NCI-H446 (cell line): ENCODE measurements at regions not wholly inside any gene's neighbourhood (a gene's known extent, or its start where the extent isn't known, plus 50 kb on each side); places are given as distances from the start of the nearest gene placed in this dataset.
"Not testable (repeated sequence)": the region's sequence is repeated elsewhere in the genome, so short reads cannot be mapped to it uniquely, and the experiment has no call there.

Source experiments
- DNase-seq, 2 experiments: peaks; one replicate each; lab custom pipeline; 2025; lab: John Stamatoyannopoulos, UW

GRCh38 chr2:207216457-207216856, 50.7 kb upstream of the KLF7 start:
- DNase-seq: peak in 1 of 2 experiments; percentile 14

- DNase-seq: no peak
Observed at GRCh38 chr2:207217442-207217841, 51.7 kb upstream of the KLF7 start.

GRCh38 chr2:207219081-207219630, 53.4 kb upstream of the KLF7 start:
- peak in 1 of 2 experiments; percentile 7 for DNase-seq

GRCh38 chr2:207219676-207220501, 54.1 kb upstream of the KLF7 start:
- DNase-seq: peak in 1 of 2 experiments; percentile 16

GRCh38 chr2:207221731-207222130, 56.0 kb upstream of the KLF7 start:
- no peak for DNase-seq

- no peak for DNase-seq
Observed at GRCh38 chr2:207223051-207223450, 57.3 kb upstream of the KLF7 start.

GRCh38 chr2:207224381-207224780, 58.6 kb upstream of the KLF7 start:
- no peak for DNase-seq

GRCh38 chr2:207224791-207225482, 59.2 kb upstream of the KLF7 start:
- DNase-seq: no peak

GRCh38 chr2:207225773-207226172, 60.0 kb upstream of the KLF7 start:
- no peak for DNase-seq

GRCh38 chr2:207226243-207226642, 60.5 kb upstream of the KLF7 start:
- DNase-seq: no peak

GRCh38 chr2:207226671-207227061, 60.9 kb upstream of the KLF7 start:
- DNase-seq: no peak

GRCh38 chr2:207227062-207227748, 61.5 kb upstream of the KLF7 start:
- no peak for DNase-seq

- DNase-seq: no peak
Observed at GRCh38 chr2:207227749-207228145, 62.0 kb upstream of the KLF7 start.

- DNase-seq: no peak
Observed at GRCh38 chr2:207228402-207228801, 62.7 kb upstream of the KLF7 start.

- no peak for DNase-seq
Observed at GRCh38 chr2:207229161-207229560, 63.4 kb upstream of the KLF7 start.

- peak in 1 of 2 experiments; percentile 38 for DNase-seq
Observed at GRCh38 chr2:207230261-207231105, 64.7 kb upstream of the KLF7 start.

- DNase-seq: no peak
Observed at GRCh38 chr2:207231106-207231865, 65.5 kb upstream of the KLF7 start.

GRCh38 chr2:207231967-207232366, 66.2 kb upstream of the KLF7 start:
- no peak for DNase-seq

- DNase-seq: not testable (repeated sequence)
Observed at GRCh38 chr2:207233141-207233540, 67.4 kb upstream of the KLF7 start.

- DNase-seq: no peak
Observed at GRCh38 chr2:207233731-207234130, 68.0 kb upstream of the KLF7 start.

GRCh38 chr2:207235621-207236020, 69.9 kb upstream of the KLF7 start:
- DNase-seq: no peak
